KBM-7 (cell line): ENCODE measurements at regions not wholly inside any gene's neighbourhood (a gene's known extent, or its start where the extent isn't known, plus 50 kb on each side); places are given as distances from the start of the nearest gene placed in this dataset.
"Not testable (repeated sequence)": the region's sequence is repeated elsewhere in the genome, so short reads cannot be mapped to it uniquely, and the experiment has no call there.

Source experiments
- DNase-seq: peaks from one replicate; pipeline ENCODE4 v3.0.0-alpha.2; 2015
- in situ Hi-C: fragments of 300-500 bp; cut with MboI; formaldehyde crosslinking; loops from 2 replicates; pipeline ENCODE4 v1.14.3; 2020; ENCODE audit warnings: low sequenced_read_pairs, low pct_unique_long_range_greater_than_20kb, mixed read lengths

- in situ Hi-C loops, DNase-seq: not testable (repeated sequence)
These were observed 222.7 kb upstream of the SEMA3C start for GRCh38 chr7:81141257-81142205.

DNA sequence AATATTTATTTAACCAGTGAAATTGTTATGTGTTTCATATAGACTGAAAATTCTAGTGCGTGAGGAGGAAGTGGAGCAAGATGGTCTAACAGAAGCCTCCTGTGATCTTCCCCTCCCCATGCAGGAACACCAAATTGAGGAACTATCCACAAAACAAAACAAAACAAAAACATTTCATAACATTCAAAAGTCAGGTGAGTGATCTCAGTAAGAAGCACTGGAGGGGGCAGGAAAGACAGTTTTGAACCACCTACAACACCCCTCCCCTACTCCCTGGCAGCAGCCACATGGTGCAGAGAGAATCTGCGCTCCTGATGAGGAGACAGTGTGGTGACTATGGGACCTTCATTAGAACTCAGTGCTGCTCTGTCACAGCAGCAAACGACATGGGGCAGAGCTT is 221.9 kb upstream of the SEMA3C start:
- in situ Hi-C loops, result no loop called here
- DNase-seq, result peak; percentile 66

DNA sequence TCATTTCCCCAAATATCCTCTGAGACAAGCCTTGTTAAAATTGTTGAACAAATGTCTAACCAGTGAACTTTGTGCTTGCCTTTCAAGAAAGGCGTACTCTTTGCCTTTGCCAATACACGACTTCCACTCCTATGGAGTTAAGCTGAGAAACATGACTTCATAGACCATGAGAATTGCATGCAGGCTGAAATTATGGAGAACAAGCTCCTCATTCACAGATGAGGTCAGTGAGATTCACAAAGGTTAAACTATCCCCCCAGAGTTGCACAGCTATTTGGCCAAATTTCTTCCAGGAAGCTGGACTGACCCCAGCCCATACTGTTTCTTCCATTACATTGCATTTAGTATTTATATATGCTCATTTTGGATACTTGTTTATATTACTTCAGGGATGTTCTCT is 221.4 kb upstream of the SEMA3C start:
- in situ Hi-C loops, result no loop called here
- no peak for DNase-seq

DNA sequence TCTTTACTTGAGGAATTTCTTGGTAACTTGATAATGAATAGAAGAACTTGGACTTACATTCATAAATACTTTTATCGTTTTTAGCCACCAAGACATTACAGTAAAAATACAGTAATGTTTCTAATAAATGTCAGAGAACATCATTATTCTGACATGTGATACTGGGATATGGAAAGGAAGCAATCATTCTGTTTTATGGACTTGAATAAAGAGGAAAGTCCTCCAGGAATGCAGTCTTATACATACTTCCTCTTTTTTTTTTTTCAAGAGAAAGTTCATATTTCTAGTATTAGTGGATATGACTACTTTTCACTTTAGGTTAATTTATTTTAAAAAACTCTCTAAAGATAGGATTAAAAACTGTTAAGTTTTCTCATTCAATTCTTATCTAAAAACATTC is 220.0 kb upstream of the SEMA3C start:
- peak; percentile 36 for DNase-seq

GRCh38 chr7:81135324-81135723 is 216.5 kb upstream of the SEMA3C start:
- no peak for DNase-seq
- in situ Hi-C loops, result no loop called here

More for the DNA sequence above, 220.0 kb upstream of the SEMA3C start:
- in situ Hi-C loops, result no loop called here

GRCh38 chr7:81128011-81128410 is 209.2 kb upstream of the SEMA3C start:
- no peak for DNase-seq
- in situ Hi-C loops, result no loop called here

DNA sequence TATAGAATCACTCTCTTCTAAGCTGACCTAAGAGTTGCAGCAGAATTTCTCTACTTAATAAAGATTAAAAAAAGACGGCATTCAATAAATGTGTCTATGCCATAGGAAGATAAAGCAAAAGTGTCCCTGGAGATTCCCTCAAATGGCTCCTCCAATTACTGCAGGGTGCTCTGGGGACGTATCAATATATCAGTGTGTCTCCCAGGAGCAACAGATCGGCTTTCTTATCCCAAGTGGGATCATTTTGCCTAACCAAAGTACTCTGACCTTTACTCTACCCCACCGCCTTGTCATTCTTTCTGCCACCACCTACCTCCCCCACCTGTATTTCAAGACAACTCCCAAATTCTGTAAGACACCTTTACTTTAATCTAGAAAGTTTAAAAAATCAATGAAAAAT is 202.0 kb upstream of the SEMA3C start:
- no peak for DNase-seq
- in situ Hi-C loops, result no loop called here

DNA sequence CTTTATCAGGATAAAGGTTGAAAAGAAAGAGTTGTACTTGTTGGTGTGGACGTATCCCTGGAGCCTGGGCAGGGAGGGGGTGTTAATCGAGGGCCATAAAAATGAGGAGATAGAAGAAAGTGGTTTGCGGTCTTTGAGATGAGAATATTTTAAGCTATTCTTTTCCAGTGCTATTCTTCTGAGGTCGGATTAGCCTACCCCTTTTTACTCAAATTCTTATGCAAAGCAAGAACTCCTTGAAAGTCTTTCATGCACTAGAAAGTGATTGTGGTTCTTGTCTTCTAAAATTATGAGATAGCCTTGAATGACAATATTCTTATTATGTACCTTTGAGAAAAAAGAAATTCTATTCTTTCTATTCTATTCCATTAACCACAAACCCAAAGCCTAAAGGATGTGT is 201.3 kb upstream of the SEMA3C start:
- in situ Hi-C loops, result no loop called here
- DNase-seq, result no peak

- no peak for DNase-seq
- in situ Hi-C loops, result no loop called here
These were observed 195.8 kb upstream of the SEMA3C start for GRCh38 chr7:81114633-81115032.

- in situ Hi-C loops, result no loop called here
- no peak for DNase-seq
These were observed 193.9 kb upstream of the SEMA3C start for GRCh38 chr7:81112731-81113130.

GRCh38 chr7:81111781-81112540 is 193.1 kb upstream of the SEMA3C start:
- in situ Hi-C loops, result no loop called here

DNA sequence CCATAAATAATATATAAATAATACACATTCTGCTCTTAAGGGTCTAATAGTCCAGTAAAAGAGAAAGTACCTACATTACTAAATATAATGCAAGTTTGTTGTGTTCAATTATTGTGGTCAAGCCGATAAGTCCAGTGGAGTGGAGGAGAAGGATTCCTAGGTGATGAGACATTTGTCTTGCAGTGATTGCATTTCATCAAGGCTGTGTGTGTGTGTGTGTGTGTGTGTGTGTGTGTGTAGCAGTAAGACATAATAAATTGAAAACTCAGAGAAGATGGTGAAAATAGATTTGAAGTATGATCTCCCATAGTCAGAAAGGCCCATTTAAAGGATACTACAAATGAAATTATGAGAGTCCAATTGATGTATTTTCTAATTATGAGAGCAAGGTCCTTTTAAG is 192.5 kb upstream of the SEMA3C start:
- no peak for DNase-seq
- in situ Hi-C loops, result no loop called here

More at GRCh38 chr7:81111781-81112540, 193.1 kb upstream of the SEMA3C start:
- no peak for DNase-seq

- DNase-seq, result no peak
- in situ Hi-C loops, result no loop called here
These were observed 191.8 kb upstream of the SEMA3C start for GRCh38 chr7:81110673-81111072.

DNA sequence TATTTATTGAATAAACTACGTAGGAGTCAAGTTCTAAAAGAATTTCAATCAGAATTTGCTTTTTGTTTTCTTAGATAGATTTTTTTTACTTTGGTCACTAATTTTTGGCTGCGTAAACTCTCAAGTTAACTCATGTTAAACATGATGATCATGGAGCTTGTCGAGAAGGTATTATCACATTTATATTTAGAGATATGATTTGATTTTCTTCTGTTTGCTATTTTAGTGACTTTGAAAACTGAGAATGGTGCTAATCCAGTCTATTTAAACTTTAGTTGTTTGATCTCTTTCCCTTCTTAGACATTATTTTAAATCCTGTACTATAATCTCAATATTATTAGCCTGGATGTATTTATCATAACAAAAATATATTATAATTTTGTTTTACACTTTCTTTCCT is 179.4 kb upstream of the SEMA3C start:
- in situ Hi-C loops, result no loop called here
- no peak for DNase-seq

- DNase-seq, result no peak
- in situ Hi-C loops, result no loop called here
These were observed 176.1 kb upstream of the SEMA3C start for GRCh38 chr7:81094952-81095351.

- DNase-seq, result no peak
- in situ Hi-C loops, result no loop called here
These were observed 162.8 kb upstream of the SEMA3C start for GRCh38 chr7:81081616-81082015.

- DNase-seq, result no peak
- in situ Hi-C loops, result no loop called here
These were observed 161.7 kb upstream of the SEMA3C start for GRCh38 chr7:81080553-81080952.

DNA sequence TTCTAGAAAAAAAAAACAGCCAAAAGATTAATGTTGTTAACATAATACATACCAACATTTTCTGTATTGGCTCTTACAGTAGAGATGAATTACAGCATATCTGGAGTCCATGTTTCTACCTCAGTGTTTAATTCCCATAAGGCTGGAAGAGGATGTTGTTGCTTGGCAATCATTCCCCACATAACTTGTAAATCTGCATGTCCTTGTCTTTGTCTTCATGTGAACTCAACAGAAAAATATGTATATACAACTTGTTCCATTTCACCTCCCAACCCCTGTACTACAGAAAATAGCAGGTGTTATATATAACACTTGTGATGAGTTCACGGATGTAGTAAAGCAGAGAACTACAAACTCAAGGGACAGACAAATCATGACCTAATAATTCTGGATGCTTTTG is 160.9 kb upstream of the SEMA3C start:
- no peak for DNase-seq
- in situ Hi-C loops, result no loop called here

DNA sequence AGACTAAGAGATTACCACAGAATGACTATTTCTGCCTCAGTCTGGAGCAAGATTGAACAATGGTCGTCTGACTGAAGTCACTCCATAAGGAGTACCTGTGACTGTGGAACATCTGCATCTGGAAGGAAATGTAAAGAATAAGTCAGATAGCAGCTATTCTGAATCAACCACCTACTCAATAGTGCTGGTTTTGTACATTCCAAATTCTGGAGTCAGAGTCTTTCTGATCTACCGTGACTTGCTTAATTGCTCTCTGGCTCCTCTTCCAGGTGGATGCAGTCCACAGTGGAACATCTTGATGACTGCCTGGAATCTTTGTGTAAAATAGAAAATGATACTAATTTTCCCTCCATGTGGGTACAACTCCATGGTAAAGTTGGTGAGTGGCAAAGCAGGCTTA is 156.3 kb upstream of the SEMA3C start:
- in situ Hi-C loops, result no loop called here
- DNase-seq, result no peak

DNA sequence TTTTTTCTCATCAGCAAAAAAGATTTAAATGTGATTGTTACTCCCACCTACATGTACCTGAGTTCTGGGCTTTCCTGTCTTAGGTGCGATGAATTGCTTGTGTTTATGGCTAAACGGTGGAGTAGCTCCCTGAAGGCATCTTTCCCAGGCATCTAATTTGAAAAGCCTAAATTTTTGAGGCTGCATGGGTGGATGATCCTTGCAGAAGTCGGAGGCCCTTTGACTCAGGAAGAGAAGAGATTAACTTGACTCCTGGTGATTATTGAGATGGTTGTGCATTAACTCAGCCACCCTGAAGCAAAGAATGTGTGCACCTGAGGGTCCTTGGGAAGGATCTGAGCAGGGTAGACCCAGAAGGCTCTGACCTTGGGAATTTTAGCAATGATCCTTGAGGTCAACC is 155.6 kb upstream of the SEMA3C start:
- in situ Hi-C loops, result no loop called here
- no peak for DNase-seq
